Caco-2 (cell line): ENCODE measurements at regions not wholly inside any gene's neighbourhood (a gene's known extent, or its start where the extent isn't known, plus 50 kb on each side); places are given as distances from the start of the nearest gene placed in this dataset.

Experiments used
- BruUV-seq: library from RNA; stranded (reverse); fragments of 400-500 nt; replicated peaks from 2 replicates; lab custom pipeline; 2021; lab: Mats Ljungman, UMichigan
- CTCF ChIA-PET: fragments of 300-600 bp; sonication (Branson Sonifier 250); formaldehyde crosslinking; loops from one replicate; lab custom pipeline; 2022; ENCODE audit warnings: antibody characterized with exemption; lab: Charles Lee
- POLR2A ChIA-PET: fragments of 300-600 bp; sonication (Branson Sonifier 250); formaldehyde crosslinking; loops from one replicate; lab custom pipeline; 2022; ENCODE audit warnings: antibody characterized with exemption; lab: Charles Lee
- DNase-seq, 2 experiments: peaks; one replicate each; pipeline versions ENCODE4 v3.0.0 to v3.0.0-alpha.2; 2020 to 2022
- H3K27me3 ChIP-seq: replicated peaks from 2 replicates; pipeline ENCODE4 v1.6.0; 2011; ENCODE audit warnings: low read length; ENCODE audit not compliant: control insufficient read depth, insufficient read depth
- H3K36me3 ChIP-seq: 2 replicates; pipeline ENCODE4 v1.5.1; 2011; ENCODE audit warnings: low read length; ENCODE audit not compliant: control insufficient read depth, insufficient read depth
- H3K4me1 ChIP-seq: fragments of 250-450 bp; sonication (Bioruptor Pico); 2 replicates; pipeline ENCODE4 v1.5.1; 2020; ENCODE audit warnings: mild to moderate bottlenecking
- H3K4me3 ChIP-seq: 2 replicates; pipeline ENCODE4 v1.5.1; 2011; ENCODE audit warnings: low read depth, mild to moderate bottlenecking, control low read depth, low read length
- H3K9me3 ChIP-seq: fragments of 250-450 bp; sonication (Bioruptor Pico); 2 replicates; pipeline ENCODE4 v1.5.1; 2020; ENCODE audit warnings: mild to moderate bottlenecking, moderate library complexity
- H3K27ac Mint-ChIP-seq: one replicate; pipeline ENCODE4 v1.8.0; 2022; ENCODE audit warnings: mixed read lengths; ENCODE audit not compliant: unreplicated experiment
- H3K27me3 Mint-ChIP-seq: one replicate; pipeline ENCODE4 v1.8.0; 2022; ENCODE audit warnings: mixed read lengths; ENCODE audit not compliant: insufficient read depth, unreplicated experiment
- H3K36me3 Mint-ChIP-seq: one replicate; pipeline ENCODE4 v1.8.0; 2022; ENCODE audit warnings: mild to moderate bottlenecking, mixed read lengths; ENCODE audit not compliant: insufficient read depth, unreplicated experiment
- H3K4me1 Mint-ChIP-seq: one replicate; pipeline ENCODE4 v1.8.0; 2022; ENCODE audit warnings: low read depth, mixed read lengths; ENCODE audit not compliant: unreplicated experiment
- H3K4me3 Mint-ChIP-seq: one replicate; pipeline ENCODE4 v1.8.0; 2022; ENCODE audit warnings: mild to moderate bottlenecking, moderate library complexity, mixed read lengths; ENCODE audit not compliant: unreplicated experiment
- H3K9me3 Mint-ChIP-seq: one replicate; pipeline ENCODE4 v1.8.0; 2022; ENCODE audit warnings: mixed read lengths; ENCODE audit not compliant: unreplicated experiment
- intact Hi-C: fragments of 100-400 bp; cut with micrococcal nuclease; formaldehyde crosslinking; loops from one replicate; pipeline ENCODE4 v1.10.0; 2022; ENCODE audit not compliant: unreplicated experiment
- TF ChIP-seq, protein P1 (sequence below), 2 experiments: fragments of 200-600 bp in 1 of 2; IDR thresholded peaks; 1 replicate in 1 of 2; 2 replicates in 1 of 2; pipeline versions ENCODE4 v1.5.1 to v1.8.0; 2011 to 2022; ENCODE audit warnings: antibody characterized with exemption in 1 of 2, control low read depth in 1 of 2, inconsistent platforms in 1 of 2, low read depth in 1 of 2, low read length in 1 of 2, mild to moderate bottlenecking in 1 of 2, moderate library complexity in 1 of 2; ENCODE audit not compliant: insufficient read depth in 1 of 2, severe bottlenecking in 1 of 2, unreplicated experiment in 1 of 2

DNA sequence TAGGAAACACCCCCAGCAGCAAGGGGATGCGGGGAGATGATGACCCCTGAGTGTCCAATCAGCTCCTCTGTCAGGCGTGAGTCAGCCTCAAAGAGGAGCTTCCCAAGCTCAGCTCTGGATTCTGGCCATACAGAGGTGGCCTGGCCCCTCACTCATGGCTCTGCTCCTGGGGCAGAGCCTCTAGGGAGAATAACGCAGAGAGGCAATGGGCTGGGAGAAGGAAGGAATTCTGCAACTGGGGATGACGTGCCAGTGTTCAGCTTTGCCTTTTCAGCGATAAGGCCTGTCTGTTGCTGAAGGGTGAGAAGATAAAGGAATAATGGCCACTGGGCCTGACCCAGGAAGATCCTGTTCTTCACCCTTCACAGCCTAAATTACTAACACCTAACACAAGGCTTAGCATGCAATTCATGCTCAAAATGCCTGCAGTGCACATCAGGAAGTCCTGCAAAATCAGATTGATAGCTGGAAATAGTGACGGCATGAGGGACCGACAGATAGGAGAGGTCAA, 92.2 kb downstream of the TBX19 start:
- Histone ChIP-seq H3K4me3 (no peak overlapping the region), H3K36me3 (peaks cover 2% of the 10 kb centered on the region), H3K9me3 (no peaks in the 10 kb centered on the region), H3K27me3 (no peaks in the 10 kb centered on the region; the same call in 1 of the 2 replicates), H3K4me1 (peaks cover 4% of the 10 kb centered on the region)
- Mint-ChIP-seq H3K27ac (no peak overlapping the region), H3K27me3 (no peaks in the 10 kb centered on the region), H3K4me3 (no peak overlapping the region), H3K4me1 (peaks cover 13% of the 10 kb centered on the region), H3K36me3 (peaks cover 11% of the 10 kb centered on the region), H3K9me3 (no peaks in the 10 kb centered on the region)
- TF ChIP-seq, protein P1, sequence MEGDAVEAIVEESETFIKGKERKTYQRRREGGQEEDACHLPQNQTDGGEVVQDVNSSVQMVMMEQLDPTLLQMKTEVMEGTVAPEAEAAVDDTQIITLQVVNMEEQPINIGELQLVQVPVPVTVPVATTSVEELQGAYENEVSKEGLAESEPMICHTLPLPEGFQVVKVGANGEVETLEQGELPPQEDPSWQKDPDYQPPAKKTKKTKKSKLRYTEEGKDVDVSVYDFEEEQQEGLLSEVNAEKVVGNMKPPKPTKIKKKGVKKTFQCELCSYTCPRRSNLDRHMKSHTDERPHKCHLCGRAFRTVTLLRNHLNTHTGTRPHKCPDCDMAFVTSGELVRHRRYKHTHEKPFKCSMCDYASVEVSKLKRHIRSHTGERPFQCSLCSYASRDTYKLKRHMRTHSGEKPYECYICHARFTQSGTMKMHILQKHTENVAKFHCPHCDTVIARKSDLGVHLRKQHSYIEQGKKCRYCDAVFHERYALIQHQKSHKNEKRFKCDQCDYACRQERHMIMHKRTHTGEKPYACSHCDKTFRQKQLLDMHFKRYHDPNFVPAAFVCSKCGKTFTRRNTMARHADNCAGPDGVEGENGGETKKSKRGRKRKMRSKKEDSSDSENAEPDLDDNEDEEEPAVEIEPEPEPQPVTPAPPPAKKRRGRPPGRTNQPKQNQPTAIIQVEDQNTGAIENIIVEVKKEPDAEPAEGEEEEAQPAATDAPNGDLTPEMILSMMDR (IDR thresholded peaks at IDR 0.05; ENCODE audit: insufficient read depth in 1 of 2, low read depth in 1 of 2, low read length in 1 of 2, severe bottlenecking in 1 of 2, unreplicated experiment in 1 of 2): no peak
- CTCF ChIA-PET: interaction anchor here (0.9 kb wide), 1 partner anchor 137 kb away, joined by 4 read pairs; no protein-coding TSS in a partner anchor
- DNase-seq: no peak
- POLR2A ChIA-PET: no interaction called here
- intact Hi-C loops: no loop called here
- BruUV-seq: no TSS peak

- Histone ChIP-seq H3K4me3 (no peak overlapping the region), H3K4me1 (peaks cover 9% of the 10 kb centered on the region), H3K36me3 (peaks cover 2% of the 10 kb centered on the region), H3K27me3 (no peaks in the 10 kb centered on the region), H3K9me3 (no peaks in the 10 kb centered on the region)
- POLR2A ChIA-PET: no interaction called here
- CTCF ChIA-PET: interaction anchor here (0.9 kb wide), 1 partner anchor 137 kb away, joined by 4 read pairs; no protein-coding TSS in a partner anchor
- no TSS peak for BruUV-seq
- TF ChIP-seq, protein P1 (IDR thresholded peaks at IDR 0.05; ENCODE audit: insufficient read depth in 1 of 2, low read depth in 1 of 2, low read length in 1 of 2, severe bottlenecking in 1 of 2, unreplicated experiment in 1 of 2): no peak
- DNase-seq: no peak
- peaks cover 11% of the 10 kb centered on the region for H3K36me3 Mint-ChIP-seq
- H3K4me3 Mint-ChIP-seq: no peak overlapping the region
- intact Hi-C loops: no loop called here
- no peaks in the 10 kb centered on the region for H3K27me3 Mint-ChIP-seq
- no peak overlapping the region for H3K27ac Mint-ChIP-seq
- H3K9me3 Mint-ChIP-seq: no peaks in the 10 kb centered on the region
- peaks cover 16% of the 10 kb centered on the region for H3K4me1 Mint-ChIP-seq
These were observed 91.6 kb downstream of the TBX19 start for GRCh38 chr1:168372307-168372706.

DNA sequence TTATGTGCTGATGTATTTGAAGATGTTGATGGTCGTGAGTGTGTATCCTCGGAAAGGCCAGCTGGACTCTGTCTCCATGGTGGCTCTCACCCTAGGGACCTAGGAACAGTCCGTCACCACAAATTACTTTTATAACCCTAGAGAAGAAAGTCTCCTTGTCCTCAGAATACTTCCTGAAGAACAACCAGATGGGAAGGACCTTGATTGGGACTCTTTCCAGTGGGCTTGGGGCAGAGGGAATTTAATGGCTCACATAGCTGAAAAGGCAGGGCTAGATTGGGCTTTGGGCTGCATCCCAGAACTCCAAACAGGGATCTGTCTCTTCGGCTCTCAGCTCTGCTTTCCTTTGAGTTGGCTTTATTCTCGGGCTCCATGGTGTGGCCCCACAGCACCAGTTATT, 90.8 kb downstream of the TBX19 start:
- H3K4me1 ChIP-seq: peaks cover 9% of the 10 kb centered on the region
- BruUV-seq: no TSS peak
- H3K4me3 Mint-ChIP-seq: no peak overlapping the region
- peaks cover 2% of the 10 kb centered on the region for H3K36me3 ChIP-seq
- TF ChIP-seq, protein P1 (IDR thresholded peaks at IDR 0.05; ENCODE audit: insufficient read depth in 1 of 2, low read depth in 1 of 2, low read length in 1 of 2, severe bottlenecking in 1 of 2, unreplicated experiment in 1 of 2): no peak
- no peak overlapping the region for H3K27ac Mint-ChIP-seq
- ChIA-PET CTCF (no interaction called here), POLR2A (no interaction called here)
- H3K9me3 Mint-ChIP-seq: no peaks in the 10 kb centered on the region
- H3K4me1 Mint-ChIP-seq: peaks cover 22% of the 10 kb centered on the region
- no peak overlapping the region for H3K4me3 ChIP-seq
- DNase-seq: no peak
- peaks cover 17% of the 10 kb centered on the region for H3K36me3 Mint-ChIP-seq
- no peaks in the 10 kb centered on the region for H3K27me3 Mint-ChIP-seq
- intact Hi-C loops: no loop called here
- no peaks in the 10 kb centered on the region for H3K27me3 ChIP-seq
- no peaks in the 10 kb centered on the region for H3K9me3 ChIP-seq
